KMS-11 (cell line): ENCODE measurements at regions not wholly inside any gene's neighbourhood (a gene's known extent, or its start where the extent isn't known, plus 50 kb on each side); places are given as distances from the start of the nearest gene placed in this dataset.

Experiments
- H2AFZ ChIP-seq: fragments of 200-600 bp; sonication (generic); 2 replicates; pipeline ENCODE4 v1.6.1; 2016; ENCODE audit warnings: antibody characterized with exemption, mixed run types, low read depth
- H3K27ac ChIP-seq: fragments of 200-600 bp; sonication (generic); 2 replicates; pipeline ENCODE4 v1.6.1; 2016; ENCODE audit warnings: mild to moderate bottlenecking, mixed run types
- H3K27me3 ChIP-seq: fragments of 200-600 bp; sonication (generic); 2 replicates; pipeline ENCODE4 v1.6.1; 2017; ENCODE audit warnings: mild to moderate bottlenecking, low read depth, mixed run types, moderate library complexity; ENCODE audit not compliant: insufficient read depth
- H3K36me3 ChIP-seq: fragments of 200-600 bp; sonication (generic); 2 replicates; pipeline ENCODE4 v1.6.1; 2017; ENCODE audit warnings: mild to moderate bottlenecking, mixed run types; ENCODE audit not compliant: insufficient read depth
- H3K4me1 ChIP-seq: fragments of 200-600 bp; sonication (generic); 2 replicates; pipeline ENCODE4 v1.6.1; 2016; ENCODE audit warnings: mild to moderate bottlenecking, low read depth, mixed run types; ENCODE audit not compliant: poor library complexity, severe bottlenecking
- H3K4me2 ChIP-seq: fragments of 200-600 bp; sonication (generic); 2 replicates; pipeline ENCODE4 v1.7.0; 2016; ENCODE audit warnings: mild to moderate bottlenecking, mixed run types
- H3K4me3 ChIP-seq: fragments of 200-600 bp; sonication (generic); IDR thresholded peaks from 2 replicates; pipeline ENCODE4 v1.6.1; 2017; ENCODE audit warnings: low read depth, low read length, mixed read lengths; ENCODE audit not compliant: insufficient read depth
- H3K79me2 ChIP-seq: fragments of 200-600 bp; sonication (generic); 2 replicates; pipeline ENCODE4 v1.6.1; 2016; ENCODE audit warnings: low read depth, mixed run types; ENCODE audit not compliant: insufficient read depth
- H3K9ac ChIP-seq: fragments of 200-600 bp; sonication (generic); 2 replicates; pipeline ENCODE4 v1.6.1; 2016; ENCODE audit warnings: mild to moderate bottlenecking, mixed run types
- H4K20me1 ChIP-seq: fragments of 200-600 bp; sonication (generic); 2 replicates; pipeline ENCODE4 v1.6.1; 2016; ENCODE audit warnings: mild to moderate bottlenecking, mixed run types; ENCODE audit not compliant: insufficient read depth
- CTCF ChIP-seq: fragments of 200-600 bp; sonication (generic); conservative IDR thresholded peaks from 2 replicates; pipeline ENCODE4 v1.6.1; 2017; ENCODE audit warnings: low read depth, mild to moderate bottlenecking, antibody characterized with exemption, low read length, moderate library complexity, mixed read lengths

- H3K36me3 ChIP-seq: no peaks in the 10 kb centered on the region
- H3K9ac ChIP-seq: no peak overlapping the region
- no peak overlapping the region for H3K4me3 ChIP-seq
- H4K20me1 ChIP-seq: no peaks in the 10 kb centered on the region
- no peak overlapping the region for H2AFZ ChIP-seq
- no peaks in the 10 kb centered on the region for H3K79me2 ChIP-seq
- peaks cover 23% of the 10 kb centered on the region for H3K4me1 ChIP-seq
- no peak for TF ChIP-seq CTCF
- H3K4me2 ChIP-seq: no peak overlapping the region
- H3K27ac ChIP-seq: no peak overlapping the region
- H3K27me3 ChIP-seq: no peaks in the 10 kb centered on the region
Observed at GRCh38 chr12:27868139-27868538, 88.1 kb upstream of the MANSC4 start.

- no peaks in the 10 kb centered on the region for H3K36me3 ChIP-seq
- H3K27me3 ChIP-seq: no peaks in the 10 kb centered on the region
- no peak overlapping the region for H3K4me3 ChIP-seq
- no peak overlapping the region for H3K9ac ChIP-seq
- H2AFZ ChIP-seq: no peak overlapping the region
- H3K4me1 ChIP-seq: peaks cover 39% of the 10 kb centered on the region
- no peaks in the 10 kb centered on the region for H4K20me1 ChIP-seq
- H3K4me2 ChIP-seq: no peak overlapping the region
- H3K79me2 ChIP-seq: no peaks in the 10 kb centered on the region
- H3K27ac ChIP-seq: no peak overlapping the region
- TF ChIP-seq CTCF: no peak
Observed at GRCh38 chr12:27866373-27867101, 86.5 kb upstream of the MANSC4 start.

GRCh38 chr12:27865421-27865820, 85.4 kb upstream of the MANSC4 start:
- Histone ChIP-seq H3K27me3 (no peaks in the 10 kb centered on the region), H3K36me3 (no peaks in the 10 kb centered on the region), H4K20me1 (no peaks in the 10 kb centered on the region), H2AFZ (no peak overlapping the region), H3K27ac (no peak overlapping the region), H3K4me1 (peaks cover 51% of the 10 kb centered on the region), H3K9ac (no peak overlapping the region), H3K4me2 (no peak overlapping the region), H3K4me3 (no peak overlapping the region), H3K79me2 (no peaks in the 10 kb centered on the region)
- TF ChIP-seq CTCF: no peak

GRCh38 chr12:27864521-27864920, 84.5 kb upstream of the MANSC4 start:
- no peaks in the 10 kb centered on the region for H3K79me2 ChIP-seq
- H3K27me3 ChIP-seq: no peaks in the 10 kb centered on the region
- no peaks in the 10 kb centered on the region for H3K36me3 ChIP-seq
- H3K9ac ChIP-seq: no peak overlapping the region
- H2AFZ ChIP-seq: no peak overlapping the region
- no peak for TF ChIP-seq CTCF
- H3K4me3 ChIP-seq: no peak overlapping the region
- H3K27ac ChIP-seq: no peak overlapping the region
- H4K20me1 ChIP-seq: no peaks in the 10 kb centered on the region
- H3K4me2 ChIP-seq: no peak overlapping the region
- H3K4me1 ChIP-seq: peaks cover 60% of the 10 kb centered on the region
